G401 (cell line): ENCODE measurements at regions not wholly inside any gene's neighbourhood (a gene's known extent, or its start where the extent isn't known, plus 50 kb on each side); places are given as distances from the start of the nearest gene placed in this dataset.

Source experiments
- DNase-seq: peaks from one replicate; pipeline ENCODE4 v3.0.0-alpha.2; 2015; ENCODE audit warnings: low spot score
- in situ Hi-C: cut with HindIII; loops from 2 replicates; pipeline ENCODE4 v1.10.0; 2016; ENCODE audit warnings: low sequenced_read_pairs, mixed read lengths

- DNase-seq: no peak
- in situ Hi-C loops: no loop called here
Observed at GRCh38 chr13:29676535-29676934, 81.0 kb upstream of the SLC7A1 start.

- in situ Hi-C loops: no loop called here
- no peak for DNase-seq
Observed at GRCh38 chr13:29674532-29674931, 79.0 kb upstream of the SLC7A1 start.

- in situ Hi-C loops: no loop called here
- DNase-seq: no peak
Observed at GRCh38 chr13:29664591-29664990, 69.1 kb upstream of the SLC7A1 start.

- in situ Hi-C loops: no loop called here
- DNase-seq: no peak
Observed at GRCh38 chr13:29654843-29655547, 59.5 kb upstream of the SLC7A1 start.

- in situ Hi-C loops: no loop called here
- no peak for DNase-seq
Observed at GRCh38 chr13:29654384-29654783, 58.9 kb upstream of the SLC7A1 start.

- no peak for DNase-seq
- in situ Hi-C loops: no loop called here
Observed at GRCh38 chr13:29648760-29649159, 53.3 kb upstream of the SLC7A1 start.
